ENCODE measurements at regions not wholly inside any gene's neighbourhood (a gene's known extent, or its start where the extent isn't known, plus 50 kb on each side); places are given as distances from the start of the nearest gene placed in this dataset.

DNA sequence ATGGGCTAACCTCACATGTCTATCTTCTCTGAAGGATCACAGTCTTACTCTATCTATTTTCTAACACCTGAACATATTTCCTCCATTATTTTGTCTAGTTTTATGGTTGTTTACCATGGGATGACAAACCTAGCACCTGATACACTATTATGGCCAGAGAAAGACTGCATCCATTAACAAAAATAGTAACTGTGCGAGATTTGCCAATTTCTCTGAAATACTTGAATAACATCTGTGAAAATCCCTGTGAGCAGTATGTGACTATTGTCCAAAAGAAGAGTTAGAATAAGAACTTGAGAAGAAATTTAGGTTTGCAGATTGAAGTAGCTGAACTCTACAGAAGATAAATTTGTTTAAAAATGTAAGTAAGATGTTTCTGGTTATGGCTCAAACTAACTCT, 142.0 kb upstream of the CDH11 start:
- TF ChIP-seq, protein P1, sequence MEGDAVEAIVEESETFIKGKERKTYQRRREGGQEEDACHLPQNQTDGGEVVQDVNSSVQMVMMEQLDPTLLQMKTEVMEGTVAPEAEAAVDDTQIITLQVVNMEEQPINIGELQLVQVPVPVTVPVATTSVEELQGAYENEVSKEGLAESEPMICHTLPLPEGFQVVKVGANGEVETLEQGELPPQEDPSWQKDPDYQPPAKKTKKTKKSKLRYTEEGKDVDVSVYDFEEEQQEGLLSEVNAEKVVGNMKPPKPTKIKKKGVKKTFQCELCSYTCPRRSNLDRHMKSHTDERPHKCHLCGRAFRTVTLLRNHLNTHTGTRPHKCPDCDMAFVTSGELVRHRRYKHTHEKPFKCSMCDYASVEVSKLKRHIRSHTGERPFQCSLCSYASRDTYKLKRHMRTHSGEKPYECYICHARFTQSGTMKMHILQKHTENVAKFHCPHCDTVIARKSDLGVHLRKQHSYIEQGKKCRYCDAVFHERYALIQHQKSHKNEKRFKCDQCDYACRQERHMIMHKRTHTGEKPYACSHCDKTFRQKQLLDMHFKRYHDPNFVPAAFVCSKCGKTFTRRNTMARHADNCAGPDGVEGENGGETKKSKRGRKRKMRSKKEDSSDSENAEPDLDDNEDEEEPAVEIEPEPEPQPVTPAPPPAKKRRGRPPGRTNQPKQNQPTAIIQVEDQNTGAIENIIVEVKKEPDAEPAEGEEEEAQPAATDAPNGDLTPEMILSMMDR (conservative IDR thresholded peaks at IDR 0.05 in 1 of 2, IDR thresholded peaks at IDR 0.05 in 1 of 2; ENCODE audit: extremely low read depth in 1 of 2, insufficient read depth in 1 of 2, low read depth in 1 of 2, low read length in 2 of 2) = no peak
- TF ChIP-seq EZH2 (IDR thresholded peaks at IDR 0.05; ENCODE audit: borderline replicate concordance, low read length) = no peak
